ENCODE measurements at regions not wholly inside any gene's neighbourhood (a gene's known extent, or its start where the extent isn't known, plus 50 kb on each side); places are given as distances from the start of the nearest gene placed in this dataset.

DNA sequence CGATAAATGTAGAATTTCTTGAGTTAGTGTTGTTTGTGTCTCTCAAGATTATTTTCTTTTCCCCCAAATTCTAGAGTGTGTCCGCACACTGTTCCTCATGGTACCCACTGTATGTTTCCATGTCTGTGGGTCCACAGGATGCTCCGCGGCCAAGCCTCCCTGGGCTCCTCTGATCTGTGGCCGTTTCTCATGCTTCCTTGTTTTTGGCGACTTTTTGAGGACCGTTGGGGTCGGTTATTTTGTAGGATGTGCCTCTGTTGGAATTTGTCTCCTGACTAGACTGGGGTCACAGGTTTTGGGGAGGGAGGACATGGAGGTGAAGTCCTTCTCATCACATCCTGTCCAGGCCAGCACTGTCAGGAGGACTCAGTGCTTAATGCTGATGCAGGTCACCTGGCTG, 140.0 kb downstream of the LAT start:
- TF ChIP-seq BHLHE40 (IDR thresholded peaks at IDR 0.05; ENCODE audit: borderline replicate concordance in 1 of 2, low read depth in 2 of 2, low read length in 1 of 2) (no peak), TAF1 (IDR thresholded peaks at IDR 0.05; ENCODE audit: borderline replicate concordance, low read depth, low read length) (no peak), HCFC1 (IDR thresholded peaks at IDR 0.05; ENCODE audit: low read length) (no peak), MYC (IDR thresholded peaks at IDR 0.05; ENCODE audit: insufficient read depth, insufficient read length, insufficient replicate concordance, low read length, severe bottlenecking) (no peak), POLR2A (IDR thresholded peaks at IDR 0.05; ENCODE audit: low read depth, low read length) (no peak), CREM (IDR thresholded peaks at IDR 0.05; ENCODE audit: low read depth) (no peak), SP1 (IDR thresholded peaks at IDR 0.05; ENCODE audit: low read depth, low read length) (no peak), ZSCAN29 (IDR thresholded peaks at IDR 0.05) (no peak), SPI1 (IDR thresholded peaks at IDR 0.05; ENCODE audit: borderline replicate concordance, insufficient read depth, low read depth, low read length) (no peak)
- TF ChIP-seq, protein P1, sequence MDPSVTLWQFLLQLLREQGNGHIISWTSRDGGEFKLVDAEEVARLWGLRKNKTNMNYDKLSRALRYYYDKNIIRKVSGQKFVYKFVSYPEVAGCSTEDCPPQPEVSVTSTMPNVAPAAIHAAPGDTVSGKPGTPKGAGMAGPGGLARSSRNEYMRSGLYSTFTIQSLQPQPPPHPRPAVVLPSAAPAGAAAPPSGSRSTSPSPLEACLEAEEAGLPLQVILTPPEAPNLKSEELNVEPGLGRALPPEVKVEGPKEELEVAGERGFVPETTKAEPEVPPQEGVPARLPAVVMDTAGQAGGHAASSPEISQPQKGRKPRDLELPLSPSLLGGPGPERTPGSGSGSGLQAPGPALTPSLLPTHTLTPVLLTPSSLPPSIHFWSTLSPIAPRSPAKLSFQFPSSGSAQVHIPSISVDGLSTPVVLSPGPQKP (IDR thresholded peaks at IDR 0.05; ENCODE audit: low read depth, low read length), result no peak
- TF ChIP-seq, protein P2, sequence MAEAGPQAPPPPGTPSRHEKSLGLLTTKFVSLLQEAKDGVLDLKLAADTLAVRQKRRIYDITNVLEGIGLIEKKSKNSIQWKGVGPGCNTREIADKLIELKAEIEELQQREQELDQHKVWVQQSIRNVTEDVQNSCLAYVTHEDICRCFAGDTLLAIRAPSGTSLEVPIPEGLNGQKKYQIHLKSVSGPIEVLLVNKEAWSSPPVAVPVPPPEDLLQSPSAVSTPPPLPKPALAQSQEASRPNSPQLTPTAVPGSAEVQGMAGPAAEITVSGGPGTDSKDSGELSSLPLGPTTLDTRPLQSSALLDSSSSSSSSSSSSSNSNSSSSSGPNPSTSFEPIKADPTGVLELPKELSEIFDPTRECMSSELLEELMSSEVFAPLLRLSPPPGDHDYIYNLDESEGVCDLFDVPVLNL (IDR thresholded peaks at IDR 0.05; ENCODE audit: low read depth, low read length), result no peak
- TF ChIP-seq, protein P3, sequence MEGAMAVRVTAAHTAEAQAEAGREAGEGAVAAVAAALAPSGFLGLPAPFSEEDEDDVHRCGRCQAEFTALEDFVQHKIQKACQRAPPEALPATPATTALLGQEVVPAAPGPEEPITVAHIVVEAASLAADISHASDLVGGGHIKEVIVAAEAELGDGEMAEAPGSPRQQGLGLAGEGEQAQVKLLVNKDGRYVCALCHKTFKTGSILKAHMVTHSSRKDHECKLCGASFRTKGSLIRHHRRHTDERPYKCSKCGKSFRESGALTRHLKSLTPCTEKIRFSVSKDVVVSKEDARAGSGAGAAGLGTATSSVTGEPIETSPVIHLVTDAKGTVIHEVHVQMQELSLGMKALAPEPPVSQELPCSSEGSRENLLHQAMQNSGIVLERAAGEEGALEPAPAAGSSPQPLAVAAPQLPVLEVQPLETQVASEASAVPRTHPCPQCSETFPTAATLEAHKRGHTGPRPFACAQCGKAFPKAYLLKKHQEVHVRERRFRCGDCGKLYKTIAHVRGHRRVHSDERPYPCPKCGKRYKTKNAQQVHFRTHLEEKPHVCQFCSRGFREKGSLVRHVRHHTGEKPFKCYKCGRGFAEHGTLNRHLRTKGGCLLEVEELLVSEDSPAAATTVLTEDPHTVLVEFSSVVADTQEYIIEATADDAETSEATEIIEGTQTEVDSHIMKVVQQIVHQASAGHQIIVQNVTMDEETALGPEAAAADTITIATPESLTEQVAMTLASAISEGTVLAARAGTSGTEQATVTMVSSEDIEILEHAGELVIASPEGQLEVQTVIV (IDR thresholded peaks at IDR 0.05; ENCODE audit: borderline replicate concordance, partially characterized antibody), result no peak
- TF ChIP-seq, protein P4, sequence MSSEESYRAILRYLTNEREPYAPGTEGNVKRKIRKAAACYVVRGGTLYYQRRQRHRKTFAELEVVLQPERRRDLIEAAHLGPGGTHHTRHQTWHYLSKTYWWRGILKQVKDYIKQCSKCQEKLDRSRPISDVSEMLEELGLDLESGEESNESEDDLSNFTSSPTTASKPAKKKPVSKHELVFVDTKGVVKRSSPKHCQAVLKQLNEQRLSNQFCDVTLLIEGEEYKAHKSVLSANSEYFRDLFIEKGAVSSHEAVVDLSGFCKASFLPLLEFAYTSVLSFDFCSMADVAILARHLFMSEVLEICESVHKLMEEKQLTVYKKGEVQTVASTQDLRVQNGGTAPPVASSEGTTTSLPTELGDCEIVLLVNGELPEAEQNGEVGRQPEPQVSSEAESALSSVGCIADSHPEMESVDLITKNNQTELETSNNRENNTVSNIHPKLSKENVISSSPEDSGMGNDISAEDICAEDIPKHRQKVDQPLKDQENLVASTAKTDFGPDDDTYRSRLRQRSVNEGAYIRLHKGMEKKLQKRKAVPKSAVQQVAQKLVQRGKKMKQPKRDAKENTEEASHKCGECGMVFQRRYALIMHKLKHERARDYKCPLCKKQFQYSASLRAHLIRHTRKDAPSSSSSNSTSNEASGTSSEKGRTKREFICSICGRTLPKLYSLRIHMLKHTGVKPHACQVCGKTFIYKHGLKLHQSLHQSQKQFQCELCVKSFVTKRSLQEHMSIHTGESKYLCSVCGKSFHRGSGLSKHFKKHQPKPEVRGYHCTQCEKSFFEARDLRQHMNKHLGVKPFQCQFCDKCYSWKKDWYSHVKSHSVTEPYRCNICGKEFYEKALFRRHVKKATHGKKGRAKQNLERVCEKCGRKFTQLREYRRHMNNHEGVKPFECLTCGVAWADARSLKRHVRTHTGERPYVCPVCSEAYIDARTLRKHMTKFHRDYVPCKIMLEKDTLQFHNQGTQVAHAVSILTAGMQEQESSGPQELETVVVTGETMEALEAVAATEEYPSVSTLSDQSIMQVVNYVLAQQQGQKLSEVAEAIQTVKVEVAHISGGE (CRISPR knock-in tag; IDR thresholded peaks at IDR 0.05), result no peak

Measured in GM12878 (cell line).